Left lung (tissue), 4 donors: ENCODE measurements at regions not wholly inside any gene's neighbourhood (a gene's known extent, or its start where the extent isn't known, plus 50 kb on each side); places are given as distances from the start of the nearest gene placed in this dataset.
"Not testable (repeated sequence)": the region's sequence is repeated elsewhere in the genome, so short reads cannot be mapped to it uniquely, and the experiment has no call there.

ENCODE experiments used
- ATAC-seq: fragments of 200-7000 bp; cut with Tn5 transposase; one replicate; pipeline ENCODE4 v1.9.1; 2020; ENCODE audit warnings: moderate library complexity
- DNase-seq, 4 donors: peaks; one replicate each; pipeline ENCODE4 v3.0.0-alpha.2; 2013 to 2020
- H3K27ac ChIP-seq, 2 donors: fragments of 200-600 bp; sonication (generic) in 1 of 2; one replicate each; pipeline versions ENCODE4 v1.5.0 to v1.8.0; 2020 to 2021
- H3K27me3 ChIP-seq, 2 donors: fragments of 200-600 bp; sonication (generic) in 1 of 2; one replicate each; pipeline versions ENCODE4 v1.5.0 to v1.8.0; 2020 to 2021
- H3K36me3 ChIP-seq, 2 donors: fragments of 200-600 bp; sonication (generic) in 1 of 2; one replicate each; pipeline versions ENCODE4 v1.5.0 to v1.8.0; 2020 to 2021
- H3K4me1 ChIP-seq, 2 donors: fragments of 200-600 bp; one replicate each; pipeline ENCODE4 v1.8.0; 2021
- H3K4me3 ChIP-seq, 2 donors: fragments of 200-600 bp; sonication (generic) in 1 of 2; one replicate each; pipeline versions ENCODE4 v1.5.0 to v1.8.0; 2020 to 2021; ENCODE audit warnings: mild to moderate bottlenecking in 1 of 2
- H3K9me3 ChIP-seq, 2 donors: fragments of 200-600 bp; sonication (generic) in 1 of 2; one replicate each; pipeline versions ENCODE4 v1.5.0 to v1.8.0; 2020 to 2021
- intact Hi-C, 2 donors: fragments of 100-400 bp; cut with DNase I; formaldehyde crosslinking; loops; one replicate each; pipeline versions ENCODE4 v1.11.2 to v1.14.2; 2022
- TF ChIP-seq, protein P1 (sequence below), 2 donors: fragments of 200-600 bp; sonication (generic) in 1 of 2; IDR thresholded peaks; one replicate each; pipeline versions ENCODE4 v1.5.0 to v1.8.0; 2021; ENCODE audit warnings: antibody characterized with exemption in 2 of 2
- donor health status: DM: no; HTN: yes; CAD: no.
- donor health status: DM: no; HTN: no; CAD: no.

DNA sequence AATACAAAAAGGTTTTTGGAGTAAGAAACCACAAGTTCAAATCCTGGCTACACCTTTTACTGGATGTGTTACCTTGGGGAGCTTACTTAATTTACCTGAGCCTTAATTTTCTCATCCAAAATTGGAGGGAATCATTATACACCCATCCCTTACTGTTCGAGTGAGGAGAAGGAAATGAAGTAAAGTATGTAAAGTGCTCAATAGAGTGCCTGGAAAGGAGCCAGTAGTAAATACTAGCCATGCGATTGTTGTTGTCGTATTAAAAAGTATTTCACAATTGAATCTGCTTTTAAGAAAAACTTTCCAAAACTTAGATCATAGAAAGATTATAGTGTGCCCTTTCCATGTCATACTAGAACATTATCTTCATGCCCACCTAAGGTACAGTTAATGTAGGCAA lies 124.5 kb downstream of the ATXN3L start:
- Histone ChIP-seq H3K9me3 (no peaks in the 10 kb centered on the region), H3K4me1 (no peaks in the 10 kb centered on the region), H3K27ac (no peak overlapping the region), H3K27me3 (no peaks in the 10 kb centered on the region), H3K4me3 (no peak overlapping the region), H3K36me3 (no peaks in the 10 kb centered on the region)
- intact Hi-C loops = no loop called here
- TF ChIP-seq, protein P1, sequence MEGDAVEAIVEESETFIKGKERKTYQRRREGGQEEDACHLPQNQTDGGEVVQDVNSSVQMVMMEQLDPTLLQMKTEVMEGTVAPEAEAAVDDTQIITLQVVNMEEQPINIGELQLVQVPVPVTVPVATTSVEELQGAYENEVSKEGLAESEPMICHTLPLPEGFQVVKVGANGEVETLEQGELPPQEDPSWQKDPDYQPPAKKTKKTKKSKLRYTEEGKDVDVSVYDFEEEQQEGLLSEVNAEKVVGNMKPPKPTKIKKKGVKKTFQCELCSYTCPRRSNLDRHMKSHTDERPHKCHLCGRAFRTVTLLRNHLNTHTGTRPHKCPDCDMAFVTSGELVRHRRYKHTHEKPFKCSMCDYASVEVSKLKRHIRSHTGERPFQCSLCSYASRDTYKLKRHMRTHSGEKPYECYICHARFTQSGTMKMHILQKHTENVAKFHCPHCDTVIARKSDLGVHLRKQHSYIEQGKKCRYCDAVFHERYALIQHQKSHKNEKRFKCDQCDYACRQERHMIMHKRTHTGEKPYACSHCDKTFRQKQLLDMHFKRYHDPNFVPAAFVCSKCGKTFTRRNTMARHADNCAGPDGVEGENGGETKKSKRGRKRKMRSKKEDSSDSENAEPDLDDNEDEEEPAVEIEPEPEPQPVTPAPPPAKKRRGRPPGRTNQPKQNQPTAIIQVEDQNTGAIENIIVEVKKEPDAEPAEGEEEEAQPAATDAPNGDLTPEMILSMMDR (IDR thresholded peaks at IDR 0.05) = no peak
- ATAC-seq = peak; percentile 37
- peak in 1 of 4 donors; percentile 13 for DNase-seq

DNA sequence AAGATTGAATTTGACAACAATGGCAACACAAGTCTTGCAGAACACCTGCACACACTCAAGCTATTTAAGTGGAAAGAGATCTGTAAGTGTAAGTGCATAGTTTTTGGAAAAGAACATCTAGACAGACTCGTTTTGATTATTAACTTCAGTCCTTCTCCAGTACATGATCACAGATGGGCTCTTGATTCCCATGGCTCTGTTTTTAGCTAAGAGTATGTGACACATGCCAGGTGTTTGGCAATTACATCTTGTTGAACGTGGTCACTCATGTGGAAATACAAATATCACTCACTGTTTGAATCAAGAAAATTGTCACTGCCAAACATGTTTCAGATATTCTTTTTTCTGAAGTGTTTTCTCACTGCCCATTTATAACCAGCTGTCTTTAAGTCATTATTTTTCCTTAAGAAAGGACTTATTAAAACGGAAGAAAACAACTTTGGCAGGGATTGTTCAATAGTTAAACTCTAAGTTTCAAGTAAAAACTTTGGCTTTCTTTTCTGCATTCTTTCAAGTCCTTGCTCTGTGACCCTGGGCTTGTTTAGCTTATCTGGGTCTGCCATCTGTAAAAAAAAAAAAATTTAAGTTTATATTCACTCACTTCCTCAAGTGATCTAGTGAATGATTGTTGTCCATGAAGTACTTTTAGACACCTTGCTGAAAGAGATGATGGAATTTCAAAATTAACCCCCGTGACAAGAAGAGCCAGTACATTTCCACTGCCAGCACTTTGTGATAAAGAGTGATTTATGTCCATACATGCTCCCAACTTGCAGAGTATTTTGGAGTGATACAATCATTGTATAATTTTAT lies 125.4 kb downstream of the ATXN3L start:
- H3K36me3 ChIP-seq = no peaks in the 10 kb centered on the region
- H3K9me3 ChIP-seq = no peaks in the 10 kb centered on the region
- DNase-seq (no peak), ATAC-seq (peak; percentile 75)
- TF ChIP-seq, protein P1 (IDR thresholded peaks at IDR 0.05) = no peak
- H3K27ac ChIP-seq = no peak overlapping the region
- intact Hi-C loops = no loop called here
- no peaks in the 10 kb centered on the region for H3K27me3 ChIP-seq
- no peak overlapping the region for H3K4me3 ChIP-seq
- H3K4me1 ChIP-seq = no peaks in the 10 kb centered on the region

DNA sequence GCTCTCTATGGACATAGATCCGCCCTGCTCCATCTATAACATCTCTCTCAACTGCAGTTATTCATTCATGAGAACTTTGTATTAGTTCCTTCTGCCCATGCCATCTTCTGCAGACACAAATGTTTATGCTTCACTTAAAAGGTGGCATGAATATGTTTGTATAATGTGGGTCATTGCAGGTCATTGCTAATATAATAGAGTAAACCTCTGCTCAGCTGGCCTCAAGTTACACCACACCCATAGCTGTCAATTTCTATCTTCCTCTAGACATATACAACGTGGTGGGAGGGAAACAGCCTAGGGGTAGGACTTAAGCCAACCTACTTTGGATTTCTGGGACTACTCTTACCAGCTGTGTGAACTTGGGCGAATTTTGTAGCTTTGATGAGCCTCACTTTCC lies 129.8 kb downstream of the ATXN3L start:
- ATAC-seq (no peak), DNase-seq (no peak)
- Histone ChIP-seq H3K36me3 (no peaks in the 10 kb centered on the region), H3K27ac (no peak overlapping the region), H3K27me3 (no peaks in the 10 kb centered on the region), H3K9me3 (no peaks in the 10 kb centered on the region), H3K4me1 (no peaks in the 10 kb centered on the region), H3K4me3 (no peak overlapping the region)
- intact Hi-C loops = no loop called here
- TF ChIP-seq, protein P1 (IDR thresholded peaks at IDR 0.05) = no peak

DNA sequence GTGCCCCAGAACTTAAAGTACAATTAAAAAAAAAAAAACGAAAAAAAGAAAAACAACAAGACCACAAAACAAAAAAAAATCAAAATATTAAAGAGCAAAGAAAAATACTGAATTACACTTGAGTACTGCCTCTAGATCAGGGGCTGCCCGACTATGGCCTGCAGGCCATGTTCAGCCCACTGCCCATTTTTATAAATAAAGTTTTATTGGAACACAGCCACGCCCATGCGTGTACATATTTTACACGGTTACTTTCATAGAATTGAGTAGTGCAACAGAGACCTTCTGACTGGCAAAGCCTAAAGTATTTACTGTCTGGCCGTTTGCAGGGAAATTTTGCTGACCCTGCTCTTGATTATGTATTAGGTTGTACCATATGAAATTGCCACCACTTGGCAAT lies 130.5 kb downstream of the ATXN3L start:
- Histone ChIP-seq H3K9me3 (no peaks in the 10 kb centered on the region), H3K36me3 (no peaks in the 10 kb centered on the region), H3K27me3 (no peaks in the 10 kb centered on the region), H3K27ac (no peak overlapping the region), H3K4me1 (no peaks in the 10 kb centered on the region), H3K4me3 (no peak overlapping the region)
- intact Hi-C loops = no loop called here
- ATAC-seq = no peak
- DNase-seq = no peak
- TF ChIP-seq, protein P1 (IDR thresholded peaks at IDR 0.05) = no peak

DNA sequence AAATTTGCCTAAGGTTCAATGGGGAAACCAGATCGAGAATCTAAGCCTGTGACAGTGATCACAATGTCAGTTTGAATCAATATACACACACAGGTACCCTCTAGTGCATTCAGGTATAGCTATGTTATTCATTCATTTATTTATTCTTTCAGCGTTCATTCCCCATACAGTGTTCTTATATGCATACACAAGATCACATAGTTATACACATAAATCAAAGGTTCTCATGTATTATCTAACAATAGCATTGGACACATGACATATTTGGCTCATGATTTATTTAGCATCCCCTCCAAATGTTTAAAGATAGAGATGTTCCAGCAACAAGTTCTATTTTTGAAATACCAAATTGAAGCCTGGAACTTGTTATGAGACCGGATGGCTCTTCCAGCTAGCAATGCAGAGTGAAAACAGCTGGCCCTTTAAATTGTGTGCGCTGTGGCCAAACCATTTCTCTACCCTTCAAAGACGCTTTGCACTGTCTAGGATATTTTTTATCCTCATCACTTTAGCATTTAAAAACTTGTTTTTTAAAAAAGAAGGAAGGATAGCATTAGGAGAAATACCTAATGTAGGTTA lies 131.0 kb downstream of the ATXN3L start:
- Histone ChIP-seq H3K27me3 (no peaks in the 10 kb centered on the region), H3K9me3 (no peaks in the 10 kb centered on the region), H3K4me1 (no peaks in the 10 kb centered on the region), H3K27ac (no peak overlapping the region), H3K36me3 (no peaks in the 10 kb centered on the region), H3K4me3 (no peak overlapping the region)
- intact Hi-C loops = no loop called here
- TF ChIP-seq, protein P1 (IDR thresholded peaks at IDR 0.05) = no peak
- ATAC-seq (no peak), DNase-seq (no peak)

DNA sequence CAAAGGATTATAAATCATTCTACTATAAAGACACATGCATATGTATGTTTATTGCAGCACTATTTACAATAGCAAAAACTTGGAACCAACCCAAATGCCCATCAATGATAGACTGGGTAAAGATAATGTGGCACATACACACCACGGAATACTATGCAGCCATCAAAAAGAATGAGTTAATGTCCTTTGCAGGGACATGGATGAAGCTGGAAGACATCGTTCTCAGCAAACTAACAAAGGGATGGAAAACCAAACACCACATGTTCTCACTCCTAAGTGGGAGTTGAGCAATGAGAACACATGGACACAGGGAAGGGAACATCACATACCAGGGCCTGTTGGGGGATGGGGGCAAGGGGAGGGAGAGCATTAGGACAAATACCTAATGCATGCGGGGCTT lies 133.2 kb downstream of the ATXN3L start:
- intact Hi-C loops, ATAC-seq, H3K36me3 ChIP-seq: not testable (repeated sequence)

More for the DNA sequence above, 133.2 kb downstream of the ATXN3L start:
- H3K9me3 ChIP-seq, H3K4me1 ChIP-seq, H3K27me3 ChIP-seq, DNase-seq, H3K4me3 ChIP-seq, H3K27ac ChIP-seq: not testable (repeated sequence)
